ENCODE measurements at regions not wholly inside any gene's neighbourhood (a gene's known extent, or its start where the extent isn't known, plus 50 kb on each side); places are given as distances from the start of the nearest gene placed in this dataset.

DNA sequence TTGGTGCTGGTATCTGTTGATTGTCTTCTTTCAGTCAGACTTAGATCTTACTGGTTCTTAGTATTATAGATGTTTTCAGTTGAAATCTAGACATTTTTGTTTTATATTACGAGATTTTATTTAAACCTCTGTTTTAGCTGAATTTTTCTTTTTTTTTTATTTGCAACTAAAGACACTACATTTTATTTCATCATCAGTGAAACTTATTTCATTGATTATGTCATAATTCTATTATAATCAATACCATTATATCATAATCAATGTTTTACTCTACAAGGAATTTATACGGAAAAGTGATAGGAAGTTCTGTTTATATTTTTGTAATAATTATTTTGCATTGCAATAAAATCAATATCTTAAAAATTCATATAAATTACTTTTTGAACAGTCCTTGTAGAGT, 477.4 kb upstream of the MDFIC2 start:
- DNase-seq, result no peak

DNA sequence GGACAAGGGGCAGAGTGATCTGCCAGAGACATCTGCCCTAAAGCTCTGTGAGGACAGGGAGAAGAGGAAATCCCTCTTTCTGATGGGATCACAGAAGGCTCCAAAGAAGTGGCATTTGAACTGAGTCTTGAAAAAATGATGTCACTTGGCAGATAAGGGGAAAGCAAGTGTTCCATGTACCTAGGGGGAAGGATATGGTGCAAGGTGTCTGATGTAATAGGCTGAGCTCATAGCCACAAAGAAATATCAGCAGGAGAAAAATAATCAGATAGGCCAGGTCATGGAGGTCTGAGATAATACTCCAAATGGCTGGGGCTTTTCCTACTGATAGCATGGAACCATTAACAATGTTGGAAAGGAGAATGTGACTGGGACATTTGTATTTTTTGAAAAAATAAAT, 468.4 kb upstream of the MDFIC2 start:
- DNase-seq, result no peak

DNA sequence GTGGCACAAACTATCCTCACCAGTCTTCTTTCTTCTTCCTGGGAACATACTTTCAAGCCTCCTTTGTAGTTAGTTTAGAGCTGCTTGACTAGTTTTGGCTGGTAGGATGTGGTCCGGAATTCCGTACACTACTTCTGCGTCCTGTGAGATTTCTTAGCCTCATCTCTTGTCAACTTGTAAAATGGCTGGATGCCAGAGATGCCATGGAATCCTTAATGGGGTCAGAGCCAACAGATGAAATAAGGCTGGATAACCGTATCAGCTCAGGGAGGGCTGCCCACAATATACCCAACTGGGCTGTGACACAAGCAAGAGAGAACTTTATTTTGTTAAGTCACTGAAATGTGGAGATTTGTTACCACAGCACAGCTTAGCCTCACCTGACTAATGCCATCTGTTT, 466.9 kb upstream of the MDFIC2 start:
- DNase-seq, result no peak

DNA sequence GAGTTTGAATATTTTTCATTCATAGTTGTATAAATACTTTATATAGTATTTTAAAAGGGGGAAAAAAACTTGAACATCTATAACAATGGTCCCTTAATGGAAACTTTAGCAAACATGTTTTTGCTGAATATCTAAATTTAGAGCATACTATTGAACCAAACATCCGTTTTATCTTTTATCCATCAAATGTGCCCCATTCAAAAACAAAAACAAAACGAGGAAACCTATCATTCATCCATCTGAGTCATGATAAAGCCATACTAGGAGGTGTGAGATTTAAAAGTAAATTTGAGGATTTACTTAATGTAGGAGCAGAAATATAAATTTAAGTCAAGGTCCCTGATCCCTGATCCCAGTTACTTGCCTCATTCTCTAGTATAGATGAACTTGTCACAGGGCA, 463.6 kb upstream of the MDFIC2 start:
- no peak for DNase-seq

DNA sequence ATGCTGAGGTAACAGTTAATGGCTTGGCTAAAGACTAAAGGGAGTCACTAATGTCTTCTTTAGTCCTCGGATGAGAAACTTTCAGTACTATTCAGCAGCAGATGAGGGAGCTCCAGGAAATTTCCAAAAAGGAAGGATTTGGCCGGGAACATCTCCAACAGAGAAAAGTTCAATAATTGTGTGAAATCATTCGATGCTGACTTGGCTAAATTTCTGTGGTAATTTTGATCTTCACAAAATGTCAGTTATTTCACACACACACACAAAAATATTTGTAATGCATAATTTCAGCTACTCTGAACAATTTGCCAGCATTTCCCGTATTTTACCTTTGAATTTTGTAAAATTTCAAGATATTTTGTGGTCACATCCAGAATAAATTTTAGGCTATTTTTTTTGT, 462.8 kb upstream of the MDFIC2 start:
- DNase-seq, result no peak

DNA sequence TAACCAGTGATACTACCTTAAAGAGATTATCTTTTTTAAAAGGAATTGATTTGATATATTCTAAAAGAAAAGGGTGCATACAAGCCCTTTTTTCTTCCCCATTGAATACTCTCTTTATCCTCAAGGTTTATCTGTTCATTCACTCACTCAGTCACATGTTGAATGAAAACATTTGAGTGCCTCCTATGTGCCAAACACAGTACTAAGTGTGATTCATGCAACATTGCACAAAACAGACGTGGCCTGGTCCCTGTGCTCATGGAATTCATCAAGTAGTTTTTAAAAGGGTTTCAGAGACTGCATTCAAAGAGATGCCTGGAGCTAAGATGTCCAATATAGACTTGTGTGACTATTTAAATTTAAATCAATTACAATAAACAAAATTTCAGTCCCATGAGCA, 462.2 kb upstream of the MDFIC2 start:
- DNase-seq, result no peak

DNA sequence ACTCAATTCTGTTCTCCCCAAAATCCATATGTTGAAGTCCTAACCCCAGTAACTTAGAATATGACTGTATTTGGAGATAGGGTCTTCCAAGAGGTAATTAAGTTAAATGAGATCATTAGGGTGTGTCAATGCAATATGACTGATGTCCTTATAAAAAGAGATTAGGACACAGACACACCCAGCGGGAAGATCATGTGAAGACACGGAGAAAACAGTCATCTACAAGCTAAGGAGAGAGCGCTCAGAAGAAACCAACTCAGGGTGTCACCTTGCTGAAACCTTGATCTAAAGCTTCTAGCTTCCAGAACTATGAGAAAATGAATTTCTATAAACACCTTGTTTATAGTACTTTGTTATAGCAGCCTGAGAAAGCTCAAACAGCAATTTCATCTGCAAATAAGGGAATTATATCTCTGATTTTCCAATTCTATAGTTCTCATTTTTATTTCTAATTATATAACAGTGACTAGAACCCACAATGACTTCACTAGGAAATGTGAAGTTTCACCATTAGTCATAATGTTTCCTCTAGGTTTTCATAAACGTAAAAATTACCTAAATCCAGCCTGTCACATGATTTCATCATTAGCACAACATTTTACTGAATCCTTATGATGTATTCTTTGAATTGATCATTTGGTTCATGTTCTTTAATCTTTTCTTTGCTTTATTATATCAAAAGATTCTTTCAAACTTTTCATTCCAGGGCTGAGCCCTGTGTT, 459.1 kb upstream of the MDFIC2 start:
- no peak for DNase-seq

DNA sequence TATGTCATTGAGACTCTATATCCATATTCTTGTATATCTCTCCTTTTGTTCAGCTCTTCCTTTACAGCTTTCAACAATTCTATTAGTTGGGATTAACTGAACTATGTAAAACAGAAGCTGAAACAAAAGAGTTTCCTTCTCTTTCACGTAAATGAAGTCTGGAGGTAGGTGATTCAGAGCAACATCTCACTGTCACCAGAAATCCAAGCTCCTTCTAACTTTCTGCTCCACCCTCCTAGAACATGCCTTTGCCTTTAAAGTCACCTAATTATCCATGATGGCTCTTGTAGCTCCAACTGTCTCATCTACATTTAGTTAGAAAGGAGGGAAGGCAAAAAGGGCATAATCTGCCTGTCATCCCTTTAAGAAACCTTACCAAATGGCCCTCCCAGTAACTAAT, 458.2 kb upstream of the MDFIC2 start:
- no peak for DNase-seq

DNA sequence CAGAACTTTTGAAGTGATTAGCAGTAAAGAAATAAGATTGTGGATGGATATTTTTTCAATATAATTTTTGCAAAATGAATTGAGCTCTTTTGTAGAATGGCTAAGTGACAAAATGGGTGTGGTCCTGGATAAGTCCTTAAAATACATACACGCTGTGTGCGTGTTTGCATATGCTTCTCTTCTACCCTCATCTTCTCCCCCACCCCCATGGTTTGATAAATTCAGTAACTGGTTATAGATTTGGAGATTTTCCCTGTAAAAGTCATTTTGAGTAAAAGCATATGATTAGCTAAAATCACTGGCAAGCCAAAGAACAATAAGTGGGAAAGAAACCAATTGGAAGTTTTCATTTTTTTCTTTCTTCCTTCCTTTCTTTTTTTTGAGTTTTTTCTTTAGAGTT, 453.9 kb upstream of the MDFIC2 start:
- DNase-seq, result no peak

DNA sequence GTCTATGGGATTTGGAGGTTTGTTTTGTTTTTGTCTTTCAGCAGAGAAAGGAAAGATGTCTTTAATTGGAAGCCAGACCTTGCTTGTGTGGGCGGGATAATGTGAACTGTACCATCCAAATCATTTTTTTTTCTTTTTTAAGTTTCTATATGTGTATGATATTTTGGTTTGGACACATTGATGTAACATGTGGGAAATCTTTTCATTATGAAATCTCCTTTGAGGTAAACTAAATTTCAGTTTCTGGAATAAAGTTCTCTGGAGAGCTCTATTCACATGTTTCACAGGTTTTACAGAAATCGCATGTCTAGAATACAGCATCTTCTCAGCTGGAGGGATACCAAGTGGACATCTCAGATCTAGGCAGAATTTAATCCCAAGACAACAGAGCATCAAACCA, 451.5 kb upstream of the MDFIC2 start:
- no peak for DNase-seq

DNA sequence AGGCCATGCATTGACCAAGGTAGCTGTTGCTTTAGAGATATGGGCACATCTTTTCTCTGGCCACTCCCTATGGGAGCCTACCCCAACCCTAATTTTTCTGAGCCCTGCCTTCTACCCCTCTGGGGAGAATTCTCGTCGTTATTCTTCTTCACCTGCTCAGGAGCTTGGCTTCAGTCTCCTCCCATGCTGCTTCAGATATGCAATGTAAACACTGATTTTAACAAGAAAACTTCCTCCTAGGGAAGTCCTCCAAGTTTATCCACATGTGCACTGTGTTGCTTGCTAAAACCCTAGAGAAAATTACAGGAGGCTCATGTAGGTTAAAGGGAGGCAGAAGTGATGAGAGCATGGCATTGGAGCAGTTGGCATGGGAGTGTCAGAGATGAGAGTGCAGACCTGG, 445.2 kb upstream of the MDFIC2 start:
- DNase-seq, result no peak

DNA sequence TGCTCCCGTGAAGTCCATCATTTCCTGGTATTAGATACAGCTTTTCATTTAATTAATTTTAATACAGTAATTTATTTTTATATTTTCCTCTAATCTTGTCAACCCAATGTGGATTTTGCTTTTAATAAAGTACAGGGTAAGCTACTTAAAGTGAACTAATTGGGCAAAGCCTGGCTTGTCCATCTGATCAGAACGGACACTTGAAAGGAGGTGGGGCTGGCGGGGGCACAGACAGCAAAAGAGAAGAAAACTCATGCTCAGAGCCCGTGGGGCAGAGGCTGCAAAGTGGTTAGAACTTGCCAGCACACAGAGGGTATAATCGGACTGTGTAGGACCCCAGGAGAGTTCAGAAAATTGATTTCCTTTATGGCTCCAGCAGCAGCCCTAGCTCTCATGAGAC, 443.1 kb upstream of the MDFIC2 start:
- DNase-seq, result no peak

DNA sequence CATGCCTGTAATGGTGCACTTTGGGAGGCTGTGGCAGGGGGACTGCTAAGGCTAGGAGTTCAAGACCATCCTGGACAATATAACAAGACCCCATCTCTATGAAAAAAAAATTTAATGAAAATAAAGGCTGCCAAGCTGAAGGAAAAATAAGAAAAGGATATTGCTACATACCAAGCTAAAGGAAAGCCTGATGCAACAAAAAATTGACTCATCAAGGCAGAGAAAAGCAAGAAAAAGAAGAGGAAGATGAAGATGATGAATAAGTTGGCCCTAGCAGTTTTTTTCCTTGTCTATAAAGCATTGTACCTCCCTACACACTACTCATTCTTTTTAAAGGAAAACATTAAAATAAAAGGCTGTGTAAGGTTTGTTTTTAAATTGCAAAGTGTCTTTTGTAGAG, 441.9 kb upstream of the MDFIC2 start:
- DNase-seq, result no peak

DNA sequence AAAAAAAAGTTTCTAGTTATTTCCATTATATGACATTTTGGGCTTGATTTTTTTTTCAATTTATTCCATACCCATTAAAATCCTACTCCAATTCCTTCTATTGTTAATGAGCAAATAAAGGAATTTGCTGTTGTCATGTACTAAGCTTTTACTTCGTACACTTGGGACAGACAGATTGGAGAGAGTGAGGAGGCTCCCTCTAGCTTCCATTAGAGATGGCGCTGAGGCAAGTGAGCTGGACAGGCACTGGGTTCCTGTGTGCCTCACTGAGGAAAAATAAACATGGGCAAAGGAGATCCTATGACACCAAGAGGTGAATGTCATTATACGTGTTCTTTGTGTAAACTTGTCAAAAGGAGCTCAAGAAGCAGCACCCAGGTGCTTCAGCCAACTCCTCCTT, 441.1 kb upstream of the MDFIC2 start:
- DNase-seq, result no peak

DNA sequence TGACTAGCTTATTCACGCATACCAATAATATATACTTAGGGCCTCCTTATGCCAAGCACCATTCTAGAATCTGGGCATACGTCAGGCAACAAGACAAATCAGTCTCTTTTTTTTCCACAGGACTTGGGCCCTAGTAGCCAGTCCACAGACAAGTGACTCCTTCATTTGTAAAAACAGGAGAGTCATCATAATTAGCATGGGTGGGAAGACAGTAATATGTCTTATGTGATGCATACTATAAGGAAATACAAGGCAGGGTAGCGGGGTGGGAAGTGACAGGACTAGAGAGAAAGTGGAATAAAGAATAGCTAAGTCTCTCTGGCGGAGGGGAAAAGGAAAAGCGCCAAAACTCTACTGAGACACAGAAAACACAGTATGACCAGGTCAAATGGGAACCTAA, 439.6 kb upstream of the MDFIC2 start:
- no peak for DNase-seq

DNA sequence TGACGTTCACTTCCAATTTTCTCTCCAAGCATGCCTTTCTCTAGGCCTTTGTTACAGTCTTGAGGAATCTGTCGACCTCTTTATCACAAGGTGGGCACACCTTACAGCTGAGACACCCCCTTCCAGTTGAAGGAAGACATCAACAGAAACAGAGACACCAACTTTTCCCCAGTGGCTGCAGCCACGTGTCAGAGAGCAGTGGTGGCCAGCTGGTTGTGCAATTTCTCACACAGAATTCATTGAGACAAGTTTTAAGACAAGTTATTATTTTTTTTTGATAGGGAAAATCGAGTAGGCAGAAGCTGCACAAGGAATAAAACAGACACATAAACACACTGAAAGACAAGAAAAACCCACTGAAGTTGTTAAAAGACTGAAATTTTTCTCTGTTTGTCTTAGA, 436.7 kb upstream of the MDFIC2 start:
- no peak for DNase-seq

DNA sequence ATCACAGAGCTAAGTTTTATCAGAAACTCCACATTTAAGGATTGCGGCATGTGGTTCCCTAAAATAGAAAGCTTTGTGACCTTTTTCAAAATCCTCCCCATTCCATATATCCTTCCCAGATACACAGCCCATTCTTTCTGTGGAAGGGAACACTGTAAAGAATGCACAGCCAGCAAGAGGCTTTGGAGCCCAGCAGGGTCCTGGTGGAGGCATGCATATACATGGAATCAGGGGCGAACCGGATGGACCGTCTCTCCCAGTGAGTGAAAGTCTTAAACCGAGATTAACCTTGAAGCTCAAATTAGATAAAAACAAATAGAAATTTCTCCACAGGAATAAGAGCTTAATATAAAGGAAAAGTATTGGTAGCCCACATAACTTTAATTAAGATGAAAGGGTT, 436.2 kb upstream of the MDFIC2 start:
- DNase-seq, result no peak

DNA sequence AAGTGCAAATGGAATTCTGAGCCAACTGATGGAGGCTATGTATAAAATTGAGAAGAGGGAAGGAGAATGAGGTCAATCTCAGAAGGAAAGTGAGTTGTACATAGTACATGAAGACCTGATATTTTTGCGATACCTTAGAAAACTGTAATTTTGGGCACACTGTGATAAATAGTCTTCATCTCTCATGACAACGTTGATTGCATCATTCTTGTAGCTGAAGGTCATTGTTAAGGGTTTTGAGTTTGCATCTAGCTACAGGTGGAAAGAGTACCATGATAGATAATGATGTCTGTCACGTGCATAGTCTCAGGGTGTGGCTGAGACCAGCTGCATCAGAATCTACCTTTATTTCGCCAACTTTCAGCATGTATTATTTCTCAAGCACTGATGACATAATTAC, 435.4 kb upstream of the MDFIC2 start:
- no peak for DNase-seq

DNA sequence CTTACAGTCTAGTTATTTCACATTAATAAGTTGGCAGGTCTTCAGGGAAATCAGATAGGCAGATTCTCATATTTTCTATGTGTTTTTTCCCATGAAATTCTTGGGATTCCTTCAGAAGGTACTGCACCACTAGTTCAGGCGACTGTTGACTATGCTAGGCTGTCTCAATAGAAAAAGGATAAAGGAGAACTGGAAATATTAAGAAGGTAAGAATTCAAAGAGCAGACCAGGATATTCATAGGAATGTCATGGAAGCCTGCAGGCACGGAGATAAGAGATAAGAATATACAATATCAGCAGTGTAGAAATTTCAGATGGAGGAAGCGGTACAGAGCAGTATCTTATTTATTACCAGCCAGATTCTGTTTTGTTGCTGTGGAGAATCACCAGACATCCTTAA, 432.1 kb upstream of the MDFIC2 start:
- no peak for DNase-seq

DNA sequence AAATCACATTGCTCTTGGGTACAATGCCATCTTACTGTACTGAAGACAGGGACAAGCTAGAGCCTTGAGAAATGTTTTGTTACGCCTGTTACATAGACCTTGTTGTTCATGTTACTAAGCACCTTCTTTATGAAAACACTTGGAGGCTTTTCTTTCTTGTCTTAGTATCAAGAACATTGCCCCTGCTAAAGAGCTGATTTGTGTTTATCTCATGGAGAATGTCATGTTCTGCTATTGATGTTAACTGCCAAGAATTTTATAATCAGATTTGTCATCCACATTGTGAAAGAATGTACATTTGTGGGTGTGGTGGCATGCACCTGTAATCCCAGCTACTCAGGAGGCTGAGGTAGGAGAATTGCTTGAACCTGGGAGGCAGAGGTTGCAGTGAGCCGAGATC, 431.3 kb upstream of the MDFIC2 start:
- no peak for DNase-seq

DNA sequence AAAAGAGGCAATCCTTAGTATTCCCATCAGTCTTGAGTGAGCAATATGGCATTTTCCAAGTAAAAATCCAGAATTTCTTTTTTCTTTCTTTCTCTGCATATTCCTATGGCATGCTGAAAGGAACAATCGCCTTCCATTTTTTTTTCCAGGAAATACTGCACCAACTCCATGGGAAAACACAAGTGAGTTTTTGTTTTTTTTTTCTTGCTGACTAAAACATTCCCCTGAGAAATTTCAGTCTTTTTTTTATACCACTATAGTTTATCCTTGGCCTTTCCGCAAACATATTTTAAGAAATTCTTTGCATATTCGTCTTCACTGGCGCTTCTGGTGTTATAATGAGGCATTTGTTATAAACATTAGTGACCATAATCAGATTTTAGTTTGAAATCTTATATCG, 429.6 kb upstream of the MDFIC2 start:
- no peak for DNase-seq

DNA sequence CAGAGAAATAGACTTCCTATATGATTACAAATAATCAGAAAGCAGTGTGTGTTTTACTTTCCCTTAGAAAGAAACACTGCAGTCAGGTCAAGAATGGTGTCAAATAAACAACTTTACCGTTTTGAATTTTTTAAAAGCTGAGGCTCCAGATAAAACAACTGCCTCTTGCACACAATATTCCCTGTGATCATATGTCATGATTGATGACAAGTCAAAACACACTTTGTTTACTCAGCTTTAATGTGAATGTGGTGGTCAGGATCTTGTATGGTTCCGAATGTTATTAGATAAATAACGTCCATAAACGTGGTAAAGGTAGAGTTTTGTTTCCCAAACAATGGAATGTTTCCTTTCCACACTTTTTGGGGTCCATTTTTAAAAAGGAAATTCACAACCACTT, 428.4 kb upstream of the MDFIC2 start:
- no peak for DNase-seq

DNA sequence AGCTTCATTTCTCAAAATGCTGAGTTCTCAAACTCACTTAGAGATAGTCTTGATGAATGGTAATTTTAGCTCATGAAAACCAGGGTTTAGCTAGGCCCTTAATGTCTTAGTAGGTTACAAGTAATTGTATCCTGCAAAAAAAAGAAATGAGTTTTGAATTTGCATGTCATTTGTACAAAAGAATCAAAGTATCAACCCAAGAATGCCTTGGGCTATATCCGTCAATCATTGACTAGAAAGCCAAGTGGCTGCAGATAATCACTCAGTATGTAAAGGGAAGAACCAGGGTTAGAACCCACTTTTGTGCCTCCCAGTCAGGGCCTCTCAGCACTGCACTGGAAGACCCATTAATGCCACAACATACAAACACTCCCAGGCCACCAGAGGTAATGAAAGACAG, 427.6 kb upstream of the MDFIC2 start:
- DNase-seq, result no peak

DNA sequence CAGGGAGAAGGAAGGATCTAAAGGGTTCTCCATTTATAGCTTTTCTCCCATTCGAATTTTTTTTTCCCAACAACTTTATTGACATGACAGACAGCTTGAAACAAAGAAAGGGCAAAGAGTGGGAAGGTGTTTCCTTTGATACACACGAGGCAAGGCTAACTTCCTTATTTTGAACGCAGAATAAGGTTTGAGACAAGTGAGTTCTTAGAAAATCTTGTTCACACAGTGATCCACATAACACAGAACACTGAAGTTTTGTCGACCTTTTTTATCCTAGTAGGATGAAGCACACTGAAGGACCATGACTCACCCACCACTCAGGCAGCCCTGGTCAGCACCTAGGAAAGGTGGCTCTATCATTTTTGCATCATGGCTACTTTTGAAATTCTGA, 425.8 kb upstream of the MDFIC2 start:
- DNase-seq, result no peak

DNA sequence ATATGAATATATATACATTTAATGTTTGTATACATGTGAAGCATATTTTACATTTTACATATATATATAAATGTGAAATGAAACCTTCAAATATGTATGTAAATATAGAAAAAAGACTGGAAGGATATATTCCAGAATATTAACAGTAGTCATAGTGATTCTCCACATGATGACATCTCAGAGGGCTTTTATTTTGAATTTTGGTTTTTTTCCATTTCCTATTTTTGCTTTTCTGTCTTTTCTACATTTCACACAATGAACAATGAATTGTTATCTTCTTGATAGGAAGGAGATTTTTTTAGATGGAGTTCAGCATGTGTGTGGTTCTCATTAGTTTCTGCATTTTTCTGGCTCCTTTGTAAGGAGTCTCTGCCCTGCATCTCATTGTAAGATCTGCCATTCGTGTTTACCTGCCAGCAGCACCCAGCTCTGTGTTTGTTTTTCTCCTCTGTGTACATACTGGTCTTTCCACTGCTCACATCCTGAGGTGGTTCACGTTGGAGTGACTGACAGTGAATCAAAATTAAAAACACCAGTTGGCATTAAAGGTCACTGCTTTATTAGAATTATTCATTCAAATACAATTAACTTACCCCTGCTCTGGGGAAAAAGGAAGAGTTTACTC, 425.3 kb upstream of the MDFIC2 start:
- no peak for DNase-seq

Measured in activated CD8-positive, alpha-beta memory T cell treated with anti-CD3 and anti-CD28 coated beads, Interleukin-2, amount 50 U/mL, for 48 hours (primary cell).